SU-DHL-6 (cell line): ENCODE measurements at regions not wholly inside any gene's neighbourhood (a gene's known extent, or its start where the extent isn't known, plus 50 kb on each side); places are given as distances from the start of the nearest gene placed in this dataset.

Source experiments
- H2AFZ ChIP-seq: fragments of 200-600 bp; sonication (generic); 2 replicates; pipeline ENCODE4 v1.6.1; 2014; ENCODE audit warnings: low read depth, mild to moderate bottlenecking, moderate library complexity, mixed read lengths, antibody characterized with exemption, low read length; ENCODE audit not compliant: severe bottlenecking
- H3F3A ChIP-seq: fragments of 200-600 bp; shearing (Covaris generic); 2 replicates; pipeline ENCODE4 v1.6.0; 2016; ENCODE audit warnings: antibody characterized with exemption, mild to moderate bottlenecking; ENCODE audit not compliant: insufficient read depth
- H3K27ac ChIP-seq: fragments of 200-600 bp; sonication (generic); 2 replicates; pipeline ENCODE4 v1.5.1; 2016; ENCODE audit warnings: low read depth, mild to moderate bottlenecking, low read length, moderate library complexity, mixed read lengths
- H3K27me3 ChIP-seq: fragments of 200-600 bp; sonication (generic), shearing (Covaris generic); 2 replicates; pipeline ENCODE4 v1.6.0; 2014; ENCODE audit warnings: mild to moderate bottlenecking, low read length
- H3K36me3 ChIP-seq: fragments of 200-600 bp; sonication (generic); 2 replicates; pipeline ENCODE4 v1.6.1; 2014; ENCODE audit warnings: mild to moderate bottlenecking, low read length, mixed read lengths
- H3K4me2 ChIP-seq: fragments of 300-600, 200-600 bp; shearing (Covaris generic), sonication (generic); 2 replicates; pipeline ENCODE4 v1.6.0; 2014; ENCODE audit warnings: low read length, low read depth, mild to moderate bottlenecking; ENCODE audit not compliant: poor library complexity, severe bottlenecking
- H3K4me3 ChIP-seq: fragments of 200-600 bp; sonication (generic); 2 replicates; pipeline ENCODE4 v1.5.1; 2014; ENCODE audit warnings: antibody characterized with exemption, low read length, mild to moderate bottlenecking, mixed read lengths; ENCODE audit not compliant: insufficient read depth, poor library complexity, severe bottlenecking
- H3K79me2 ChIP-seq: fragments of 200-600 bp; sonication (generic); 2 replicates; pipeline ENCODE4 v1.6.1; 2014; ENCODE audit warnings: mild to moderate bottlenecking, low read length, moderate library complexity; ENCODE audit not compliant: insufficient read depth
- H3K9ac ChIP-seq: fragments of 200-600 bp; sonication (generic); 2 replicates; pipeline ENCODE4 v1.7.0; 2014; ENCODE audit warnings: mild to moderate bottlenecking, low read length
- H3K9me2 ChIP-seq: fragments of 200-600 bp; sonication (generic); replicated peaks from 2 replicates; pipeline ENCODE4 v1.6.1; 2014; ENCODE audit warnings: low read length; ENCODE audit not compliant: insufficient read depth
- H3K9me3 ChIP-seq: fragments of 200-600 bp; sonication (generic); 2 replicates; pipeline ENCODE4 v1.6.1; 2014; ENCODE audit warnings: low read length, mixed read lengths; ENCODE audit not compliant: insufficient read depth
- H4K20me1 ChIP-seq: fragments of 200-600 bp; sonication (generic); 2 replicates; pipeline ENCODE4 v1.6.1; 2014; ENCODE audit warnings: low read depth, mild to moderate bottlenecking, antibody characterized with exemption, low read length, moderate library complexity, mixed read lengths
- EZH2phosphoT487 ChIP-seq: fragments of 200-600 bp; sonication (generic), shearing (Covaris generic); conservative IDR thresholded peaks from 2 replicates; pipeline ENCODE4 v1.6.1; 2018; ENCODE audit warnings: mild to moderate bottlenecking, antibody characterized with exemption, low read length, moderate library complexity, mixed read lengths
- TF ChIP-seq, protein P1 (sequence below): fragments of 200-600 bp; sonication (generic); IDR thresholded peaks from one replicate; pipeline ENCODE4 v1.5.1; 2017; ENCODE audit warnings: antibody characterized with exemption, mild to moderate bottlenecking, low read length, moderate library complexity; ENCODE audit not compliant: insufficient read depth, poor library complexity, severe bottlenecking

DNA sequence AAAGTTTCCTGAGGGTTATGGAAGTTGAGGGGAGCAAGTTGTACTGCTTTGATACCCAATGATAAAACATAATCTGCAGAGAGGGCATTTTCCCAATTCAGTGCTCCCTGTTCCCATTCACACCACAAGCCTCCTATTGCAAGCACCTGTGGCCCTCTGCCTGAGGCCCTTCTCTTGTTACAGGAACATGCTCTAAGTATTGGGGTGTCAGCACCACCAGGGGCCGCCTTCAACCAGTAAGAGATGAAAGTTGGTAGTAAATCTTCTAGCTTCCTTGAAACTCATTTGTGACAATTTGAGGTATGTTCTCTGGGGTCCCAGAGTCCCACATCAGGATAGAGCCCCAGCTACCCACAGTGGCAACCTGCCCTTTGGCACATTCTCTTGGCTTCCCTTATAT is 265.4 kb upstream of the ARHGEF26 start:
- Histone ChIP-seq H3K4me2 (no peak overlapping the region), H2AFZ (no peak overlapping the region)

DNA sequence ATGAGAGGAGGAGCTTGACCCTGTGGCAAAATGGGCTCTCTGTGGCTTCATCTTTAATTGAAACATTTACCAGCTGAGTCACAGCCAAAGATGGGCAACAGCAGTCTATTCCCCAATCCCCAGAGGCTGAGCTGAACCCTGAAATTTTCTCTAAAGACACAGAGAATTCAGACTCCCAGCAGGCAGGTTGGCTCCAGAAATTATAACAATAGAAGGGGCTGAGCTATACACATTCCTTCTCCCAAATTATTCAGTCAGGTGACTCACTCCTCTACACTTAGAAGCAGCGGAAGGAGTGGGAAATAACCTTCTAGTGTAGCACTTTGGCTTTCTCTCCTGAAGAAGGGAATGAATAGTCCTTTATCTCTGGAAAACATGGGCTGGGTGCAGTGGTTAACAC is 264.3 kb upstream of the ARHGEF26 start:
- no peaks in the 10 kb centered on the region for H3K9me3 ChIP-seq
- H3K9ac ChIP-seq, result no peak overlapping the region
- H4K20me1 ChIP-seq, result no peaks in the 10 kb centered on the region
- H3K9me2 ChIP-seq, result no peaks in the 10 kb centered on the region
- no peaks in the 10 kb centered on the region for H3K27me3 ChIP-seq
- no peak overlapping the region for H2AFZ ChIP-seq
- H3K27ac ChIP-seq, result no peak overlapping the region
- no peak for TF ChIP-seq EZH2phosphoT487
- TF ChIP-seq, protein P1, sequence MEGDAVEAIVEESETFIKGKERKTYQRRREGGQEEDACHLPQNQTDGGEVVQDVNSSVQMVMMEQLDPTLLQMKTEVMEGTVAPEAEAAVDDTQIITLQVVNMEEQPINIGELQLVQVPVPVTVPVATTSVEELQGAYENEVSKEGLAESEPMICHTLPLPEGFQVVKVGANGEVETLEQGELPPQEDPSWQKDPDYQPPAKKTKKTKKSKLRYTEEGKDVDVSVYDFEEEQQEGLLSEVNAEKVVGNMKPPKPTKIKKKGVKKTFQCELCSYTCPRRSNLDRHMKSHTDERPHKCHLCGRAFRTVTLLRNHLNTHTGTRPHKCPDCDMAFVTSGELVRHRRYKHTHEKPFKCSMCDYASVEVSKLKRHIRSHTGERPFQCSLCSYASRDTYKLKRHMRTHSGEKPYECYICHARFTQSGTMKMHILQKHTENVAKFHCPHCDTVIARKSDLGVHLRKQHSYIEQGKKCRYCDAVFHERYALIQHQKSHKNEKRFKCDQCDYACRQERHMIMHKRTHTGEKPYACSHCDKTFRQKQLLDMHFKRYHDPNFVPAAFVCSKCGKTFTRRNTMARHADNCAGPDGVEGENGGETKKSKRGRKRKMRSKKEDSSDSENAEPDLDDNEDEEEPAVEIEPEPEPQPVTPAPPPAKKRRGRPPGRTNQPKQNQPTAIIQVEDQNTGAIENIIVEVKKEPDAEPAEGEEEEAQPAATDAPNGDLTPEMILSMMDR, result no peak
- H3K36me3 ChIP-seq, result no peaks in the 10 kb centered on the region
- H3K4me3 ChIP-seq, result no peak overlapping the region
- H3K79me2 ChIP-seq, result no peaks in the 10 kb centered on the region
- no peak overlapping the region for H3K4me2 ChIP-seq
- no peaks in the 10 kb centered on the region for H3F3A ChIP-seq

More for the DNA sequence above, 265.4 kb upstream of the ARHGEF26 start:
- no peaks in the 10 kb centered on the region for H3K79me2 ChIP-seq
- H3K9me2 ChIP-seq, result no peaks in the 10 kb centered on the region
- no peaks in the 10 kb centered on the region for H3K36me3 ChIP-seq
- H3K4me3 ChIP-seq, result no peak overlapping the region
- no peaks in the 10 kb centered on the region for H3F3A ChIP-seq
- no peaks in the 10 kb centered on the region for H3K27me3 ChIP-seq
- no peaks in the 10 kb centered on the region for H3K9me3 ChIP-seq
- TF ChIP-seq, protein P1, result no peak
- TF ChIP-seq EZH2phosphoT487, result no peak
- H3K27ac ChIP-seq, result no peak overlapping the region
- H3K9ac ChIP-seq, result no peak overlapping the region
- H4K20me1 ChIP-seq, result no peaks in the 10 kb centered on the region

DNA sequence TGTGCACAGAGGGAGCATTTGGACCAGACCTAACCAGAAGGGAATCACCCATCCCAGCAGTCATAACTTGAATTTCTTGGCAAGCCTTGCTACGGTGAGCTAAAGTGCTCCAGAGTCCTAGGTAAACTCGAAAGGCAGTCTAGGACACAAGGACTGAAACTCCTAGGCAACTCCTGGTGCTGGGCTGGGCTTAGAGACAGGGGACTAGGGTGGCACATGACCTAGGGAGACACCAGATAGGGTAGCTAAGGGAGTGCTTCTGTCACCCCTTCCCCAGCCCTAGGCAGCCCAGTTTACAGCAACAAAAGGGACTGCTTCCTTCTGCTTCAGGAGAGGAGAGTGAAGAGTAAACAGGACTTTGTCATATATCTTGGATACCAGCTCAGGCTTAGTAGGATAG is 256.4 kb upstream of the ARHGEF26 start:
- no peaks in the 10 kb centered on the region for H3K79me2 ChIP-seq
- no peak overlapping the region for H3K9ac ChIP-seq
- H3K27me3 ChIP-seq, result no peaks in the 10 kb centered on the region
- no peak overlapping the region for H3K4me2 ChIP-seq
- H3K27ac ChIP-seq, result no peak overlapping the region
- H3K9me2 ChIP-seq, result no peaks in the 10 kb centered on the region
- H3K9me3 ChIP-seq, result no peaks in the 10 kb centered on the region
- H3K36me3 ChIP-seq, result no peaks in the 10 kb centered on the region
- no peak overlapping the region for H3K4me3 ChIP-seq
- TF ChIP-seq, protein P1, result no peak
- no peak for TF ChIP-seq EZH2phosphoT487
- no peaks in the 10 kb centered on the region for H3F3A ChIP-seq
- H2AFZ ChIP-seq, result no peak overlapping the region
- H4K20me1 ChIP-seq, result no peaks in the 10 kb centered on the region
